ENCODE measurements at regions not wholly inside any gene's neighbourhood (a gene's known extent, or its start where the extent isn't known, plus 50 kb on each side); places are given as distances from the start of the nearest gene placed in this dataset.

DNA sequence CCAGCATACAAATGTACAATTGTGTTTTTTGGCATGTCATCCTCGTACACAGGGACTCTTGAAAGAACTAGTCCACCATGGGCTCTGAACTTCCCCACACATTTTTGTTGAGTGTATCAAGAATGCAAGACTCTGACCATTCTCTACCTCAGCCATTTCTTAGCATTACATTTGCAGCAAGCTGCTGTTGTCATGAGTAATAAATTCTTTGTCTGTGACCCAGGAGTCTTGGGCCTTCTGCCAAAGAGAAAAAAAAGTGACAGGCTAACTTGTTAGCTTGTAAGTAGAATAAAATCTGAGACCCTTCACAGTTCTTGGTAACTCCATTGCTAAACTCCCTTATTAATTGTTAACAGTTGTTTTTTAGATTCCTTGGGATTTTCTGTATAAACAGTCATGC lies 542.3 kb upstream of the MBL2 start:
- TF ChIP-seq, protein P1, sequence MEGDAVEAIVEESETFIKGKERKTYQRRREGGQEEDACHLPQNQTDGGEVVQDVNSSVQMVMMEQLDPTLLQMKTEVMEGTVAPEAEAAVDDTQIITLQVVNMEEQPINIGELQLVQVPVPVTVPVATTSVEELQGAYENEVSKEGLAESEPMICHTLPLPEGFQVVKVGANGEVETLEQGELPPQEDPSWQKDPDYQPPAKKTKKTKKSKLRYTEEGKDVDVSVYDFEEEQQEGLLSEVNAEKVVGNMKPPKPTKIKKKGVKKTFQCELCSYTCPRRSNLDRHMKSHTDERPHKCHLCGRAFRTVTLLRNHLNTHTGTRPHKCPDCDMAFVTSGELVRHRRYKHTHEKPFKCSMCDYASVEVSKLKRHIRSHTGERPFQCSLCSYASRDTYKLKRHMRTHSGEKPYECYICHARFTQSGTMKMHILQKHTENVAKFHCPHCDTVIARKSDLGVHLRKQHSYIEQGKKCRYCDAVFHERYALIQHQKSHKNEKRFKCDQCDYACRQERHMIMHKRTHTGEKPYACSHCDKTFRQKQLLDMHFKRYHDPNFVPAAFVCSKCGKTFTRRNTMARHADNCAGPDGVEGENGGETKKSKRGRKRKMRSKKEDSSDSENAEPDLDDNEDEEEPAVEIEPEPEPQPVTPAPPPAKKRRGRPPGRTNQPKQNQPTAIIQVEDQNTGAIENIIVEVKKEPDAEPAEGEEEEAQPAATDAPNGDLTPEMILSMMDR (IDR thresholded peaks at IDR 0.05; ENCODE audit: borderline replicate concordance, extremely low read depth, low read length, poor library complexity, severe bottlenecking), result no peak
- TF ChIP-seq EZH2 (IDR thresholded peaks at IDR 0.05; ENCODE audit: borderline replicate concordance, low read depth, low read length, severe bottlenecking), result no peak
